NCI-H524 (cell line): ENCODE measurements at regions not wholly inside any gene's neighbourhood (a gene's known extent, or its start where the extent isn't known, plus 50 kb on each side); places are given as distances from the start of the nearest gene placed in this dataset.

ENCODE experiments used
- DNase-seq, 2 experiments: peaks; one replicate each; lab custom pipeline; 2025; lab: John Stamatoyannopoulos, UW

DNA sequence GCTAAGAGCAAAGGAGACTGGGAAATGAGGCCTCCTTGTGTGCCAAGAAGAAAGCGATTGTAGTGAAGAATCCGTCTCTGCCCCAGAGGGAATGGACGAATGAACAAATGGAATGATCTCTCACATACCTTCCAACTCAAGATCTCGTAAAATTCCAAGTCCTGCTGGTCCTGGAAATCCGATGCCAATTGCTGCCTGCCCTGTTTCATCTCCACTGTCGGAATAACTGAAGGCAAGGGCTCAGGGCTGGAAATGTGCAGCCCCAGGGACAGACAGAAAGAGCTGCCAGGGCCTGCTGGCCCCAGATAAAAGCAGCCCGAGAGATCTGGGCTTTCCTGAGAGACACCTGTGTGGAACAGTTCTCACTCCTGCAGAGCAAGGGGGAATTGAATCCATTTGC lies 120.9 kb downstream of the MN1 start:
- DNase-seq = peak in 1 of 2 experiments; percentile 14

- DNase-seq = no peak
These were observed 120.5 kb downstream of the MN1 start for GRCh38 chr22:27681037-27681436.

DNA sequence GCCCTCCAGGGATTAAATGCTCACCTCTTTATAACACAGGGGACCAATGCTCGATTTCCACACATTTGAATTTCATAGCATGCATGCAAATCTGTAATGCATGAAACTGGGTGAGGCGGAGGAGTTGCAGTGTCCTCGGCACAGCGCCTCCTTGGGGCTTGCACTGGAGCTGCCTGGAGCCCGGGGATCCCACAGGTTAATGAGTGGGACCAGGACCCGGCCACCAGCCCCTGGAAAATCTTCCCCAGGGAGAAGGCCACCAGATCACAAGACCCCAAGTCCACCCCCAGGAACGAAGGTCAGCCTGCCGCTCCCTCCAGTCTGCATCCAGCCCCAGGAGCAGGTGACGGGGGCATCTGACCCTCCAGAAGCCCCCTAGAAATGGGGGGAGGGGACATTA lies 119.1 kb downstream of the MN1 start:
- DNase-seq = no peak

GRCh38 chr22:27684901-27685300 lies 116.7 kb downstream of the MN1 start:
- no peak for DNase-seq

DNA sequence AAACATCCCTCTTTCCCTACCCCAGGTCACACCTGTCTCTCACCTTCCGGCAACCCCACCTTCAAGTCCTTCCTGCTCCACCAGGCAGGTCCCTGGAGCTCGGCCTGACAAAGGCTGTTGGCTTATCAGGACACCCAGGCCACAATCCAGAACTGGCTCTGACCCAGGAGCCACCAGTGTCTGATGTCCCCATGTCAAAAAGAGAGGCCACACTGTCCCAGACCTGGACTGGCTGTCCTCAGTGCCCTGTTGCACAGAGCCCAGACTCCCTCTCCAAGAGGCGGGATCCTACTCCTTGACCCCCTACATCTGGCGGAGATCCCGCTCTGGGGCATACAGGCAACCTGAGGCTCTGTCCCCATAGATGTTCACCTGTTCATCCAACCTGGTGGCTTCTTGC lies 116.0 kb downstream of the MN1 start:
- DNase-seq = no peak

DNA sequence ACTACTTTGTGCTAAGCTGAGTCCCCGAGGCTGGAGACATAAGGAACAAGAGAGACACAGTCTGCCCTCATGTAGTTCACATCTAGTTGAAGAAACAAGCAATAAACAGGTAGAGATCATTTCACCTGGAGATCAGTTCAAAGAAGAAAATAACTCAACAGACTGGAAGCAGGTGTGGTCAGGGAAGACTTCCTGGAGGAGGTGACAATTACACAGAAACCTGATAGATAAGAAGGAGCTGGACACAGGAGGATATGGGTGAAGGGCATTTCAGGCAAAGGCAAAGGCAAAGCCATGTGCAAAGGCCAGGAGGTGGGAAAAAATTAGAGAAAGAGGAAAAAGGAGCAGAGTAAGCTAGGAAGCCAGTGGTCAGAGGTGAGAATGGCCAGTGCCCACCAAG lies 115.6 kb downstream of the MN1 start:
- no peak for DNase-seq

GRCh38 chr22:27686534-27686933 lies 115.0 kb downstream of the MN1 start:
- DNase-seq = no peak

DNA sequence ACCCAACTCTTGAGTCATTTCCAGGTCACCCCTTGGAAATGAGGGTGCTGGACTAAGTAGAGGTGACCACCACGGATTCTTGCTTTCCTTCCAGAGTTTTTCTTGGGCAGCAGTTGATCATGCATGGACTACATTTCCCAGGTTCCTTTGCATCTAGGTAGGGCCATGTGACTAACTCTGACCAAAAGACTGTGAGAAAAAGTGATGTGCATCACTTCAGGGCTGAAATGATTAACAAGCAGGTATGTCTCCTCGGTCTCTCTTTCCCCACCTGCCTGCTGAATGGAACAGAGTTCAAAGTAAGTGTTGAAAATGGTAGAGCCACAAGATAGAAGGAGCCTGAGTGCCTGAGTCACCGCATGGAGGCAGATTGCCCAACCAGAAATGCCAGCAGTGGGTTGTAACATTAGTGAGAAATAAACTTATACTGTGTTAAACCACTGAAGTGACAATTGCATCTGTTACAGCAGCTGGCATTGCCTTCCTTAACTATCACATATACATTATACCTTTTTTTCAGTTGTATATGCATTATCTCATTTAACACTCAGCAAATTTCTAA lies 113.5 kb downstream of the MN1 start:
- DNase-seq = peak in 1 of 2 experiments; percentile 30

- no peak for DNase-seq
These were observed 111.9 kb downstream of the MN1 start for GRCh38 chr22:27689664-27690063.

- DNase-seq = no peak
These were observed 111.0 kb downstream of the MN1 start for GRCh38 chr22:27690599-27690998.

- no peak for DNase-seq
These were observed 109.3 kb downstream of the MN1 start for GRCh38 chr22:27692243-27692642.

DNA sequence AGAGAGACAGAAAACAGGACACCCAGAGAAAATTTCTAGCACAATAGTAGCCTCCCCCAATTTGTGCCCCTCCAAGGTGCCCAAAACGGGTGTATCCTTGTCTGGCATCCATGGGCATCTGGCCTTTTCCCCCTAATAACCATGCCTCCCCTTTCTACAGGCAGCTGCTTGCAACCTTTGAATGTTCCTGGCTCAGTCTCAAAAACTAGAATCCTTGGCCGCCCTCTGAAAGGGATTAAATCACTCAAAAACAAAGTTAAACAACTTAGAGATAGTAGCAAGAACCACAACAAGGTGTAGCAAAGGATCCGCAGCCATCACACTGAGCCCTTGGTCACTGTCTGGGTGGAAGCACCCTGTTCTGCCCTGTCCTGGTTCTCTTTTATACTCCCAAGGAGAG lies 105.6 kb downstream of the MN1 start:
- DNase-seq = no peak

DNA sequence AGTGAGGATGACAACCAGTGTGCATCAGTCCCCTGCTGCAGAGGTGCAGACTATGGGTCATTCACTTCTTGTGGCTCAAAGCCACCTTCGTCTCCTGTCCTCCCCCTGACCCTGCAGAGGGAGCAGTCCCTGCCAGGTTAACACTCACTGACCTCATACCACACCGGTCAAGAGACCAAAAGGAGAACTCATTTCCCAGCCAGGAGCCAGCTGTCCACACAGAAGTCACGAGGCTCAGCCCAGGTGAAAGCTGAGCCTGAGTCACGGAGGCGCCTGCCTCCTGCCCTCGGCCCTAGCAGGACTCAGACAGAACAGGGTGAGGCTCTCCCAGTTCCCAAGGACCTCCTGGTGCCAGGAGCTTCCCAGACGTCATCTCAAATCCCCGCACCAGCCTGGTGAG lies 103.7 kb downstream of the MN1 start:
- no peak for DNase-seq
